Transverse colon (tissue), 4 donors: ENCODE measurements at regions not wholly inside any gene's neighbourhood (a gene's known extent, or its start where the extent isn't known, plus 50 kb on each side); places are given as distances from the start of the nearest gene placed in this dataset.

ENCODE experiments used
- CTCF ChIP-seq, 5 experiments: fragments of 200-600 bp in 3 of 5; fragments of 450-650 bp in 2 of 5; sonication (generic) in 3 of 5; IDR thresholded peaks; 1 replicate in 2 of 5; 2 replicates in 3 of 5; pipeline ENCODE4 v1.5.1; 2016 to 2017; ENCODE audit warnings: antibody characterized with exemption in 5 of 5, inconsistent platforms in 3 of 5, mild to moderate bottlenecking in 2 of 5, moderate library complexity in 1 of 5
- POLR2AphosphoS5 ChIP-seq, 3 donors: sonication (generic); formaldehyde crosslinking; IDR thresholded peaks; one replicate each; pipeline ENCODE4 v1.6.1; 2016; ENCODE audit warnings: antibody characterized with exemption in 3 of 3

- TF ChIP-seq POLR2AphosphoS5 (IDR thresholded peaks at IDR 0.05): no peak
- TF ChIP-seq CTCF (IDR thresholded peaks at IDR 0.05): no peak
These were observed 222.5 kb upstream of the PMEPA1 start for GRCh38 chr20:57932227-57932864.
